Activated naive CD4-positive, alpha-beta T cell treated with anti-CD3 and anti-CD28 coated beads, Interleukin-2, amount 50 U/mL, for 24 hours (primary cell): ENCODE measurements at regions not wholly inside any gene's neighbourhood (a gene's known extent, or its start where the extent isn't known, plus 50 kb on each side); places are given as distances from the start of the nearest gene placed in this dataset.
"Not testable (repeated sequence)": the region's sequence is repeated elsewhere in the genome, so short reads cannot be mapped to it uniquely, and the experiment has no call there.

Source experiments
- H3K27ac Mint-ChIP-seq: one replicate; pipeline ENCODE4 v1.8.0; 2021; ENCODE audit warnings: mild to moderate bottlenecking, mixed read lengths
- H3K27me3 Mint-ChIP-seq: one replicate; pipeline ENCODE4 v1.8.0; 2021; ENCODE audit warnings: mixed read lengths
- H3K36me3 Mint-ChIP-seq: one replicate; pipeline ENCODE4 v1.8.0; 2021; ENCODE audit warnings: mixed read lengths
- H3K4me1 Mint-ChIP-seq: one replicate; pipeline ENCODE4 v1.8.0; 2021; ENCODE audit warnings: mixed read lengths
- H3K4me3 Mint-ChIP-seq: one replicate; pipeline ENCODE4 v1.8.0; 2021; ENCODE audit warnings: mild to moderate bottlenecking, mixed read lengths
- H3K9me3 Mint-ChIP-seq: one replicate; pipeline ENCODE4 v1.8.0; 2021; ENCODE audit warnings: mixed read lengths

DNA sequence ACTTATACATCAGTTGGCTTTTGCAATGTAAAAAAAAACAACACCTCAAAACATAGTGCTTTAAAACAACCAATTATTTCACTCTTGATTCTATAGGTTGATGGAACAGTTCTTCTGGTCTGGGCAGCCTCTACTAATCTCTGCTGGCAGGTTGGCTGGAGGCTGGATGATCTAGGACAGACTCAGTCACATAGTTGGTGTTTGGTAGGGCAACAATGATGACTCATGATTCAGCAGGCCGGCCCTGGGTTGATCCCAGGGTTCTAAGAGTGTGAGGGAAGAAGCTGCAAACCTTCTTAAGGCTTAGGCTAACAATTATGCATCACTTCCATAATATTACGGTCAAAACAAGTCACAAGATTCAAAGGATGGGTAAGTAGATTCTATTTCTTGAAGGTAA is 558.2 kb downstream of the ZNF674 start:
- H3K27ac Mint-ChIP-seq = no peak overlapping the region
- H3K27me3 Mint-ChIP-seq = no peaks in the 10 kb centered on the region
- no peaks in the 10 kb centered on the region for H3K9me3 Mint-ChIP-seq
- no peak overlapping the region for H3K4me3 Mint-ChIP-seq
- no peaks in the 10 kb centered on the region for H3K4me1 Mint-ChIP-seq
- H3K36me3 Mint-ChIP-seq = no peaks in the 10 kb centered on the region

DNA sequence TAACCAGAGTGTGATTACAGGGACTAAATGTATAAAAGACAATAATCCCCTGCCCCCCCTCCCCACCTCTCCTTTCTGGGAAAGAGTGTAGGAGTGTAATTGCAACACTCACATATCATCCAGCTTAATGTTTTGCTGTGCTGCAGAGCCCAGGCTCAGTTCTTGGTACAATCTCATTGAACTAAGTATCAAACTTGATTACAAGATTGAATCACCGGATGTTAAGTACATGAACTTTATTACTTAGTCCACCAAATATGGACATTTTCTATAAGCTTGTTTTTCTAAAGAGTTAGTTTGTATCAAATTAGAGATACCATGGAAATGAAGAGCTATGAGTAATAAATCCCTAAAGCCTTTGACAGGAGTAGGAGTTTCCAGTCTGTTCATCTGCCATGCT is 559.1 kb downstream of the ZNF674 start:
- Mint-ChIP-seq H3K4me3 (no peak overlapping the region), H3K4me1 (no peaks in the 10 kb centered on the region), H3K27ac (no peak overlapping the region), H3K9me3 (no peaks in the 10 kb centered on the region), H3K36me3 (no peaks in the 10 kb centered on the region), H3K27me3 (no peaks in the 10 kb centered on the region)

DNA sequence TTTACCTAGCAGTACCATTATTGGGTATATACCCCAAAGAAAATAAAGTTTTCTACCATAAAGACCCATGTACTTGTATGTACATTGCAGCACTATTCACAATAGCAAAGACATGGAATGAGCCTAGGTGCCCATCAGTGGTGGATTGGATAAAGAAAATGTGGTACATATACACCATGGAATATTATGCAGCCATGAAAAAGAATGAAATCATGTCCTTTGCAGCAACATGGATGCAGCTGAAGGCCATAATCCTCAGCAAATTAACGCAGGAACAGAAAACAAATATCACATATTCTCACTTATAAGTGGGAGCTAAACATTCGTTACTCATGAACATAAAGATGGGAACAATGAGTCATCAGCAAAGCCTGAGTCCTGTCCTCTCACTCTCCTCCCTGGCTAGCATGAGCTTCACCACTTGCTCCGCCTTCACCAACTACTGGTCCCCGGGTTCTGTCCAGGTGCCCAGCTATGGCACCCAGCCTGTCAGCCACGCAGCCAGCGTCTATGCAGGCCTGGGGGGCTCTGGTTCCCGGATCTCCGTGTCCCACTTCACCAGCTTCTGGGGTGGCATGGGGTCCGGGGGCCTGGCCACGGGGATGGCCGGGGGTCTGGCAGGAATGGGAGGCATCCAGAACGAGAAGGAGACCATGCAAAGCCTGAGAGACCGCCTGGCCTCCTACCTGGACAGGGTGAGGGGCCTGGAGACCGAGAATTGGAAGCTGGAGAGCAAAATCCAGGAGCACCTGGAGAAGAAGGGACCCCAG is 562.1 kb downstream of the ZNF674 start:
- not testable (repeated sequence) for H3K36me3 Mint-ChIP-seq, H3K27ac Mint-ChIP-seq, H3K4me1 Mint-ChIP-seq

DNA sequence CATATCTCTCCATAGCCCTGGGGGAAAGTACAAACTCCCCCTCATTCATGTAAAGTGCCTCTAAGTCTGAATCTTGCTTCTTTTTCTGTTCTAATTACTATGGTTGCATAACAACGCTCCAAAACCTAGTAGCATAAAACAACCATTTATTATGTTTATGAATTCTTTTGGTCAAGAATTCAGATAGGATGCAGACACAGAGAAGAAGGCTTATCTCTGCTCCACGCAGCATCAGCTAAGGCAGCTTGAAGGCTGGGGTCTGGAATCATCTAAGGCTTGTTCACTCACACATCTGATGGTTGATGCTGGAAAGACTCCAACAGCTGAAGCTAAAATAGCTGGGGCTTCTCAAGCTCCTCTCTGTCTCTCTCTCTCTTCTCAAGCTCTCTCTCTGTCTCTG is 564.5 kb downstream of the ZNF674 start:
- no peak overlapping the region for H3K27ac Mint-ChIP-seq
- H3K4me3 Mint-ChIP-seq = no peak overlapping the region
- no peaks in the 10 kb centered on the region for H3K36me3 Mint-ChIP-seq
- H3K27me3 Mint-ChIP-seq = no peaks in the 10 kb centered on the region
- no peaks in the 10 kb centered on the region for H3K9me3 Mint-ChIP-seq
- no peaks in the 10 kb centered on the region for H3K4me1 Mint-ChIP-seq

More for the DNA sequence above, 562.1 kb downstream of the ZNF674 start:
- H3K9me3 Mint-ChIP-seq, H3K4me3 Mint-ChIP-seq, H3K27me3 Mint-ChIP-seq: not testable (repeated sequence)

DNA sequence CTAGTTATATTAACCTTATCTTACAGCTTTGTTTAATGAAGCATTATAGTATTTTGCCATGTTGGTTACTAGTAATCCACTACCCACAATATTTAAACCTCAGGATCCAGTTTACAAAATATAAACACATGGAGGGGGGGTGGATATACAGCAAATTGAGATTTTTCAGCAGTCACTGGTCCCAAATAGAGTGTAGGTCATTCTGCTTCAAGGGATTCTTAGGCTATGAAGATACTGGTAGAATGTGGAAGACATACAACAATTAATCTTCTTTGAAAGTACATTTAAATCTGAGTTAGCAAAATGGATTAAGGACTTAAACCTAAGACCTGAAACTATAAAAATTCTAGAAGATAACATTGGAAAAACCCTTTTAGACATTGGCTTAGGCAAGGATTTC is 569.6 kb downstream of the ZNF674 start:
- Mint-ChIP-seq H3K9me3 (no peaks in the 10 kb centered on the region), H3K27ac (no peak overlapping the region), H3K4me3 (no peak overlapping the region), H3K4me1 (no peaks in the 10 kb centered on the region), H3K36me3 (no peaks in the 10 kb centered on the region), H3K27me3 (no peaks in the 10 kb centered on the region)

DNA sequence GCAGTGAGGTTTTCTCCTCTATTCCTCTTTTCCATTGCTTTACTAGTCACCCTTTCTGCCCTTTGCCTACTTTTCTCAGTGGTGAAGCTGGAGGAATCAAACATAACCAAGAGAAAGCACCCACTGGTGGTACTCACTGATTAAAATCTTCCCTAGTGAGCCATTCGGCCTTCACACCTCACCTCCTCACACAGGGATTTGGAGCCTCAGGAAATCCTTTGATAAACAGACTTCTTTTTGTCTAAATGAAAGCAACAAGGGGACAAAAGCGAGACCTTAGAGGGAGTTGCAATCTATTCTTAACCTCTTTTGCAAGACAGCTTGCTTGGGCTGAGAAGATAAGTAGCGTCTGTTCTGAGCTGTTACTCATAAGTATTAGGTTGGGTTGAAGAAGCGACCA is 572.6 kb downstream of the ZNF674 start:
- H3K27ac Mint-ChIP-seq = no peak overlapping the region
- no peaks in the 10 kb centered on the region for H3K4me1 Mint-ChIP-seq
- no peaks in the 10 kb centered on the region for H3K9me3 Mint-ChIP-seq
- no peak overlapping the region for H3K4me3 Mint-ChIP-seq
- H3K36me3 Mint-ChIP-seq = no peaks in the 10 kb centered on the region
- H3K27me3 Mint-ChIP-seq = no peaks in the 10 kb centered on the region

DNA sequence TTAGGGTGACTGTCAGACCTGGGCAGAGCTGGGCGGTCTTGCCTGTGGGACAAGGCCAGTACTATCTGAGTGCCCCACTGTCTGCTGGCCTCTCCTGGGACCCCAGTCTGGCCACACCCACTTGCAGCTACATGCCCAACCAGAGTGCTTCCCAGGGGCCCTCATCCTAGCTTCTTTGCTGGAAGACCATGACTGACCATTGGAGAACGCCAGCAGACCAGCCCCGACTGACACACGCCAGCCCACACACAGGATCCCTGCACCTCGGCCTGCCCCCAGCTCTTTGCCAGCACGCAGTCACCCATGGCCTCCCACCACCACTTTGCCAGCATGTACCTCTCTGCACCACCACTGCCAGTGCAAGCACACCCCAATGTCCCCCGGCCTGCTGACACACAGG is 585.7 kb downstream of the ZNF674 start:
- Mint-ChIP-seq H3K36me3 (no peaks in the 10 kb centered on the region), H3K27ac (no peak overlapping the region), H3K4me1 (no peaks in the 10 kb centered on the region), H3K4me3 (no peak overlapping the region), H3K27me3 (no peaks in the 10 kb centered on the region), H3K9me3 (no peaks in the 10 kb centered on the region)

DNA sequence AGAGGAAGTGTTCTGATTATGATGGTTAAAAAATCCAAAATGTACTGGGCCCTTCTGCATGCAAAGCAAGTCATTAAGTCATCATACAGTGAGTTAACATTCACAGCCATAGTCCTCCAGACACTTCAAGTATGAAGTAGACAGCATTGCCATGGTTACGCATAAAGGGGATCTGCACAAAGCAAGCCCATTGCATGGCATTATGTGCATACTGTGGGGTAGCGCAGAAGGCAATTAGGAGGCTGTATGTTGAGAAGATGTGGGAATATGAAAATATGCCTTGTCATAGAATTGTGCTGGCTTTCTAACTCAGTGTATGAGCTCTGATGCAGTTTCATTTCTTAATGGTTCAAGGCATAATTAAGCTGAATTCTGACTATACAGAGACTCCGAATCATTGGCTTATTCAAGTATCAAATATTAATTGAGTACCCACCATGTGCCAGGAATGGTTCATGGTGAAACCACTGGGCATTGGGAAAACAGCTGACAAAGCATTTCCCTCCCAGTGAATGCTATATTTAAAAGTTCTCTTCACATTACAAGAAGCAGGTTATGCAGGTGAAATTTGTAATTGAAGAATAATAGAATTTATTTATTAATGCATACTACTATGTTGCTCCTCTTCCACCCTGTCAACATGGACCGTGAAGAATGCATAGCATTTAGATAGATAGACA is 588.9 kb downstream of the ZNF674 start:
- Mint-ChIP-seq H3K4me3 (no peak overlapping the region), H3K27me3 (no peaks in the 10 kb centered on the region), H3K9me3 (no peaks in the 10 kb centered on the region), H3K27ac (no peak overlapping the region), H3K4me1 (no peaks in the 10 kb centered on the region), H3K36me3 (no peaks in the 10 kb centered on the region)

DNA sequence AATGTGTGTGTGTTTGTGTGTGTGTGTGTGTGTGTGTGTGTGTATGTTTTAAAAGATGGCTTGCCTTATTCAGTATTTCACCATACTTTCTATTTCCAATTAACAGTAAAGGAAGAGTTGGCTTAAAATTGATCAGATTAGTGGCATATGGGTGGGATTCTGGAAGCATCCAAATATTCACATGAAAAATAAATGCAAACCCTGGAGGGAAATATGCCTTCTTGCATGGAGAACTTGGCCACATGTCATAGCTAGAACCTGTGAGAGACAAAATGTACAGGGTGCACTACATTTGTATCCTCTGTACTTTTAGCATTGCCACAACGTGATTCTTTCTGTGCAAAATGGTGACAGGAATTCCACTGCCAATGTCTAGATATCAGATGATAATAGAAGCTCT is 589.6 kb downstream of the ZNF674 start:
- H3K27me3 Mint-ChIP-seq = no peaks in the 10 kb centered on the region
- no peaks in the 10 kb centered on the region for H3K9me3 Mint-ChIP-seq
- H3K4me3 Mint-ChIP-seq = no peak overlapping the region
- H3K36me3 Mint-ChIP-seq = no peaks in the 10 kb centered on the region
- no peaks in the 10 kb centered on the region for H3K4me1 Mint-ChIP-seq
- H3K27ac Mint-ChIP-seq = no peak overlapping the region

DNA sequence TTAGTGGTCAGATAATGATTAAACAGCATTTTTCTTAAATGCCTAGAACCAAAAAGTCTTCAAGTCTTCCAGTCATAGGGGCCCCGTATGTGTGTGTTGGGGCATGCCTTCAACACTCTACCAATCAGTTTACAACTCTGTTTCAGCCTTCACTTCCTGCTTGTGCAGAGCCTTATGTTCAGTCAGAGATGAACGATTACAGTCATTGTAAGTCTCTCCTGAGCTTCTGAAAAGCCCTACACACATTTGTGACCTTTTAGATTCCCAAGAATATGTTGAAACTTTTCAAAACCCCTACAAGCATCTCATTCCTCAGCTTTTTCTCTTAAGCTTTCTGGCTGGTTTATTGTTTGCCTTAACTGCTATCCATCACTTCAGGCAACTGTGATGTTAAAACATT is 591.2 kb downstream of the ZNF674 start:
- no peak overlapping the region for H3K27ac Mint-ChIP-seq
- no peaks in the 10 kb centered on the region for H3K9me3 Mint-ChIP-seq
- H3K36me3 Mint-ChIP-seq = no peaks in the 10 kb centered on the region
- H3K4me1 Mint-ChIP-seq = no peaks in the 10 kb centered on the region
- H3K4me3 Mint-ChIP-seq = no peak overlapping the region
- H3K27me3 Mint-ChIP-seq = no peaks in the 10 kb centered on the region

DNA sequence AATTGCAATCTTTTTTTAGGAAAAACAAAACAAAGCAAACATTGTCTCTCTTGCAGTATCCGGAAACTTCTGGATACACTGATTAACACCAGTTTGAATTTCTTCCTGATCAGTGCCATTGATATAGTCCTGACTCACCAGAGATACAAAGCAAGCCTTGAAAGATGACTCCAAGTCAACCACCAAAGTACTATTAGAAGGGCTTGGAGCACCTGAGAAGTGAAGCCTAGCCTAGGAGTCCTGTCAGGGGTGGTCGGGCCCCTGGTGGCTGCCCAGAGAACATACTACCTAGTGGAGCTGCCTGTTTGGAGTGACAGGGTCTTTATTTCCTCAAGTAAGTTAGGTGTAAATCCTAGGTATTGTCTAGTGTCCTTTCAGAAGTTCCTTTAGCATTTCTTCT is 593.2 kb downstream of the ZNF674 start:
- Mint-ChIP-seq H3K36me3 (no peaks in the 10 kb centered on the region), H3K4me3 (no peak overlapping the region), H3K4me1 (no peaks in the 10 kb centered on the region), H3K9me3 (no peaks in the 10 kb centered on the region), H3K27ac (no peak overlapping the region), H3K27me3 (no peaks in the 10 kb centered on the region)

DNA sequence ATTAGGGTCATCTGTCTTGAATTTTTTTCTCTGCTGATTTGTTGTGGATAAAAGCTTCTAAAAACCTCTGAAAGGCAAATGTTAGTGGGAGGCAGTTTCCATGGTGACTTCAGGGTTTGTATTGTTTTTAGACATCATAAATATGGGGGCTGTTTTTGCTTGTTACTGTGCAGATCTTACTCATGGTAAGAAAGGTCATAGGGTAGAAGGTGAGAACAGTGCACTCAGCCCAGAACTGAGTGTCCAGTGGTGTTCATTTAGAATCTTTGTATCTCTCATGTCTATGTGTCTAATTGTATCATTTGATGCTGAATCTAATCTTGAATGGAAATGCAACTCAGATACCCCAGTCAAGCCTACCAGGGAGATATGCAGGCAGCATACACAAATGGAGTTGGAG is 609.8 kb downstream of the ZNF674 start:
- Mint-ChIP-seq H3K27me3 (no peaks in the 10 kb centered on the region), H3K4me3 (no peak overlapping the region), H3K9me3 (no peaks in the 10 kb centered on the region), H3K36me3 (no peaks in the 10 kb centered on the region), H3K4me1 (peaks cover 10% of the 10 kb centered on the region), H3K27ac (no peak overlapping the region)

DNA sequence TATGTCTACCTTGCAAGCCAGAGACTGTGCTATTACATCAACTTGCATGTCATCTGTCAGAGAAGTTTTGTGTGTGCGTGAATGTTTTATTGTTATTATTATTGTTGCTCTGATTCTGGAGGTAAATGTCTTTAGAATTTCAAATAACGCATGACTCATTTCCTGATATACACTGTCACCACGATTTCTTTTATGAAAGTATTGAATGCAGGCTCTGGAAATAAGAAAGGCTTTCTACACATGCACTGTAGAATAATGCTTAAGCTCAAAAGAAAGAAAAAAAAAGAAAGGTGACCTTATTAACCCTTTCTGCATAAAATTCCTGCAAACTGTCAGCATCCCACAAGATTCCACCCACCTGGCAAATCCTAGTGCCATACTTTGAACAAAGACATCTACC is 632.9 kb downstream of the ZNF674 start:
- Mint-ChIP-seq H3K9me3 (no peaks in the 10 kb centered on the region), H3K36me3 (no peaks in the 10 kb centered on the region), H3K4me1 (no peaks in the 10 kb centered on the region), H3K27me3 (no peaks in the 10 kb centered on the region), H3K27ac (no peak overlapping the region), H3K4me3 (no peak overlapping the region)

DNA sequence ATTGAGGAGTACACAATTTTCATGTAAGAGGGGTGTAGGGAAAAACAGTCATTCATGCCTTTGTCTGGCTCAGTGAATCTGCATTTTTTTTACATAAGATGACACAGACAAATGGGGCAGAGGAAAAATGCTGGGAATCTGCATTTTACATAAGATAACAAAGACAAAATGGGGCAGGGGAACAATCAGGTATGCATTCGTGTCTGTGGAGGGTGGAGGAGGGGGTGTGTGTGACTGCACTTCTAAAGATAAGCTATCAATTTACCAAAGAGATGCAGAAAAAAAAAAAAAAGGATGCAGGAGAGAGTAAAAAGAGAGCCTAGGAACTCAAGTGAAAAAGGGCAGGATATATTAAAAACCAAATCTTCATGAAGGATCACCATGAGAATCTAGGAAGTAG is 637.4 kb downstream of the ZNF674 start:
- Mint-ChIP-seq H3K27me3 (no peaks in the 10 kb centered on the region), H3K4me1 (no peaks in the 10 kb centered on the region), H3K4me3 (no peak overlapping the region), H3K36me3 (no peaks in the 10 kb centered on the region), H3K9me3 (no peaks in the 10 kb centered on the region), H3K27ac (peak overlapping the region; percentile 17)

DNA sequence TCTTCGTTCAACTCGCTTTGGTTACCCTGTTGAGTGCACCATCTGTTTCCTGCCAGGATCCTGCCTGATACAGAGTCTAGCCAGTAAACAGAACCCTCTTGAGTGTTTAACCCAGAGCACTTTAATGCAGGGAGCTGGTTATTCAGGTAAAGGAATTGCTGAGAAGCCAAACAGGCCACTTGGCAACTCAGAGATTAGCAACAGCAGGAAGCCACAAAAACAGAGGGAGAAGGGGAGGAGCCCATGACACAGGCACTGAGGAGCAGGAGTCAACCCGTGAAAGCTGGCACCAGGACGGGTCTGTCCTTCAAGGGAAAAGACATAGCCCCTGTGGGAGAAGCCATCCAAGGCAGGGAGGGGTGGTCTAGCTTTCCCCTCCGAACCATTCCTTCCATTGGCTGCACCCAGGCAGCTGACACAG is 641.4 kb downstream of the ZNF674 start:
- H3K4me3 Mint-ChIP-seq = no peak overlapping the region
- H3K4me1 Mint-ChIP-seq = no peaks in the 10 kb centered on the region
- no peaks in the 10 kb centered on the region for H3K9me3 Mint-ChIP-seq
- no peak overlapping the region for H3K27ac Mint-ChIP-seq
- H3K36me3 Mint-ChIP-seq = no peaks in the 10 kb centered on the region
- no peaks in the 10 kb centered on the region for H3K27me3 Mint-ChIP-seq

DNA sequence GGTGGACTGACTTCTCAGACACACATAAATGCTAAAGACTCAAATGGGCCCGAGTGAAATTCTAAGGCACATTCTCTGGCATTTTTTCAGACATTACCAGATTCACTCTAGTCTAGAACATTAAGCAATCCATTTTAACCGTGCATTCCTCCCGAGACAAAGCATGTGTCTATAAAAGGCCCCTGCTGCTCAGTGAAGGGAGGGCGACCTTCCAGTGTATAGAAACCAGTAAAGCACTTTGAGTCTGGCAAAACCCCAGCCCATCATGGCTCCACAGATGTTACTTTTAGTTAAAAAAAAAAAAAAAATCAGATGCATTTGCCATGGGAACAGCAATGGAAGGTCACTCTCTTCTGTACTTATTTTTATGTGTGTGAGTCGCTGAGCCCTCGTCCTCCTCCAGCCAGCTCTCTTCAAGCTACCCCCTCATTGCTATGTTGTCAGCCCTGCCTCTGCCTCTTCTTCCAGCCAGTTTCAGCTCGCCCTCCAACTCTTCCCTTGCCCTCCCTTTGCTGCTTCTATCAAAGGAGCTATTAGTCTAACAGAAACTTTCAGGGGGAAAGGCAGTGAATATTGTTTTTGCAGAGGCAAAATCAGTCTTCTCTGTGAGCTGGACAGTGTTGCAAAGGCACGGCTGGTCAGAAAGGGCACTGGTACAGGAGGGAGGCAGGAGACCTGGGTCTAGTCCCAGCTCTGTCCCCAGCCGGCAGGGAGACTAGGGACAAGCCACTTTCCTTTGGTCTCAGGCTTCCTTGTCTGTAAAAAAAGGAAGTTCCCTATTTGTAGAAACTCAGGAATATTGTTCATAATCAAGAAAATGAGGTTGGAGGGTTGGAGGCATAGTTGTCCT is 644.2 kb downstream of the ZNF674 start:
- Mint-ChIP-seq H3K4me3 (no peak overlapping the region), H3K27ac (no peak overlapping the region), H3K9me3 (no peaks in the 10 kb centered on the region), H3K36me3 (no peaks in the 10 kb centered on the region), H3K4me1 (no peaks in the 10 kb centered on the region), H3K27me3 (no peaks in the 10 kb centered on the region)
